K562 (cell line): ENCODE measurements at regions not wholly inside any gene's neighbourhood (a gene's known extent, or its start where the extent isn't known, plus 50 kb on each side); places are given as distances from the start of the nearest gene placed in this dataset.

Experiments
- CREB3 ChIP-seq: fragments of 450-650 bp; conservative IDR thresholded peaks from 2 replicates; pipeline ENCODE4 v1.6.1; 2016; ENCODE audit warnings: missing genetic modification characterization, low read depth, mild to moderate bottlenecking, missing compliant biosample characterization, moderate library complexity
- NCOA1 ChIP-seq: fragments of 450-650 bp; IDR thresholded peaks from 2 replicates; pipeline ENCODE4 v1.6.1; 2016; ENCODE audit warnings: low read depth
- USF1 ChIP-seq: sonication (generic); formaldehyde crosslinking; IDR thresholded peaks from 2 replicates; pipeline ENCODE4 v1.9.0; 2022; ENCODE audit warnings: mild to moderate bottlenecking, missing genetic modification reagents

GRCh38 chr7:22633954-22634474 lies 93.0 kb upstream of the IL6 start:
- TF ChIP-seq NCOA1 (no peak), CREB3 (tag) (no peak), USF1 (CRISPR knock-in tag) (no peak)
